Superior temporal gyrus (tissue), 1 donor: ENCODE measurements at regions not wholly inside any gene's neighbourhood (a gene's known extent, or its start where the extent isn't known, plus 50 kb on each side); places are given as distances from the start of the nearest gene placed in this dataset.
"Not testable (repeated sequence)": the region's sequence is repeated elsewhere in the genome, so short reads cannot be mapped to it uniquely, and the experiment has no call there.

Experiments
- DNase-seq: peaks from one replicate; pipeline ENCODE4 v3.0.0-alpha.2; 2016; ENCODE audit errors: extremely low spot score

DNA sequence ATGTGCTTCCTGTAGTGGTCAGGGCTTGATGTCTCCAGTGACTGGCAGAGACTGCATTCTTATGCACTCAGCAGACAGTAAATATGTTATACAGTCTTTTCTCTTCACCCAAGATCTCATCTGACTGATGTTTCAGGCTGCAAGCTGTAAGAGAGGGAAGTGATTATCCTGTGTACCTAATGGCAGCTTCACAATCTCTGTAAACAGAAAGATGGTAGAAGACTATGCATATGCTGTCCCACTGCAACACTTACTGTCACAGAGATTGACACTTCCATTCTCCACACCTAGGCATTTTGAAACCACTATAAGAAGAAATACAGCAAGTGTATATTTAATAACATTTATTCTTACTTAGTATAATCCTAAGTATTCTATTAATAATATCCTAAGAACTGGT lies 97.6 kb upstream of the ANXA1 start:
- DNase-seq, result no peak

DNA sequence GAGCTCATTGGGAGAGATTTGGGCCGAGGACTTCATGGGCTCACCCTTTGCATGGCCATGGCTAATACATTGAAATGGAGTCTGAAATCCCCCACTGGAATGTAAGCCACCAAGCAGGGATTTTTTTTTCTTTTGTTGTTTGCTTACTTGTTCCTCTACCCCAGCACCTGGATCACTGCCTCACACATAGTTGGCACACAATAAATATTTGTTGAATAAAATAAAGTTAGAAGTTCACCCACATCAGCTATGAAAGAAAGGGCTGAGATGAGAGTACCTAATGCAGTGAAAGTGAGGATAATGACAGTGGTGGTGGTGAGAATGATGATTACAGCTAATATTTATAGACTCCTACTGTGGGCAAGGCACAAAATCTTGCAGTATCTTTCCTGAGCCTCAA lies 98.1 kb upstream of the ANXA1 start:
- no peak for DNase-seq

DNA sequence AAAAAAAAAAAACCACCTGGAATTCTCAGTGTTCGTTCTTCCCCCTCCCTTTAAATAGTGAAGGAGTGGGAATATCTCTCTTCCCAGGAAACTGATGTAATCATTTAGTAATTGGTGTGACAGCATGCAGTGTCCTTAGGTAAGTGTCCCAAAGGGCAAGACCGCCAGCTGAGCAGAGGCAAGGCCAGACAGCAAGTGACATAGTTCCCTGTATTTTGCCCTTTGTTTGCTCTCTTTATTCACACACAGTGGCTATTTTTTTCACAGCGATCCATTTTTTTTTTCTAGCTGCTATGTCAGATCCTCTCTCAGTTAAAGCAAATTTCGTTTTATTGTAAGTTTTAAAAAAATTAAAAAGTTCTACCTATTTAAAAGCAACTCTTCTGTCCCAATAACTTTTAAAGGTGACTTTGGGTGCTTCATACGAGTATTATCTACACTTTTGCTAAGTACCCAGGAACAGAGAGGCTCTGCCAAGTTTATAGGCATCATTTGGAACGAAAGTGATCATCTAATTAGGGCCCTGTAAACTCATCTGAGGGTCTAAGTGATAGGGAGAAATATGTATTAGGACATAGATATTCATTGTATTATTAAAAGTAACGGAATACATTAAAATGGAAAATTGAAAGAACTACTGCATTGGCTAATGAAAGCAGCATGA lies 98.2 kb upstream of the ALDH1A1 start:
- no peak for DNase-seq

DNA sequence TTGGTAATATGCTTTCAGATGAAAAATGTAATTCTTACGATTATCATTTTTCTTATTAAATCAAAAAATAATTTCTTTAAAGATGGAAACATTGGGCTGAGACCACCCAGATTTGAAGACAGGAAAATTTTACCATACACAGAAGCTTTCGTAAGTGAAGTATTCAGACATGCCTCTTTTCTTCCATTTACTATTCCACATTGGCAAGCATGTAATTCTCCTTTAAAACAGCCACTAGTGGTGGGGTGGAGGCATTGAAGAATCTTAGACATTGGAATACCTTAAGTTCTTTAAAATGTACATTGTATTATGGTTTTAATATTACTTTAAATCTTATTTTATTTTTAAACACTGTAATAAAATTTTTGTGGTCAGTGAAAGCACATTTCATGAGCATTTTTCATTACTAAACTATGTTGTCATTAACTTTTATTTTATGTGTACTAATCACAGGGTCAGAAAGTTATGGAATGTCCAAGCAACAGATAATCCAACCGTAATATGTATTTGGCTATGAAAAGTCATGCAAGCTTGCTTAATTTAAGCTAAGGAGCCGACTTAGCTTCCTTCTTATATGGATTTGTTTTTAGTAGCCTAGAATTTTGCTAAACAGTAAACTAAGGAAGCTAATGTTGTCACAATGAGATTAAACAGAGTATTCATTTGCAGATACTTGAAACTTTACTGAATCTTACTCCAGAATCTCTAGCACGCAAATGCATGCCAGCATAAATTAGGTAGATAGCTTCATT lies 97.4 kb upstream of the ALDH1A1 start:
- DNase-seq, result no peak

- no peak for DNase-seq
Measured at GRCh38 chr9:73049280-73049679, 96.4 kb upstream of the ALDH1A1 start.

GRCh38 chr9:73046769-73047168 lies 93.9 kb upstream of the ALDH1A1 start:
- DNase-seq, result no peak

DNA sequence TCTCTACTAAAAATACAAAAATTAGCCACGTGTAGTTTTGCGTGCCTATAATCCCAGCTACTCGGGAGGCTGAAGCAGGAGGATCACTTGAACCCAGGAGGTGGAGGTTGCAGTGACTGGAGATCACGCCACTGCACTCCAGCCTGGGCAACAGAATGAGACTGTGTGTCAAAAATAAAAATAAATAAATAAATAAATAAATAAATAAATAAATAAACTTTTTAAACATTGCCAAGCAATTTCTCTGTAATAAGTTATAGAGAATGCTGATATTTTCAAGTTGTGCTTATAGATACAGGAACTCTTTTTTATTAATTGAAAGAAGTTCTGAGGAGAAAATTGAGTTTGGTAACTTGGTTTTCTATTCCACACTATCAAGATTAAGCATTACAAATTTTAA lies 91.9 kb upstream of the ALDH1A1 start:
- not testable (repeated sequence) for DNase-seq

- no peak for DNase-seq
Measured at GRCh38 chr9:73042155-73042554, 89.3 kb upstream of the ALDH1A1 start.

DNA sequence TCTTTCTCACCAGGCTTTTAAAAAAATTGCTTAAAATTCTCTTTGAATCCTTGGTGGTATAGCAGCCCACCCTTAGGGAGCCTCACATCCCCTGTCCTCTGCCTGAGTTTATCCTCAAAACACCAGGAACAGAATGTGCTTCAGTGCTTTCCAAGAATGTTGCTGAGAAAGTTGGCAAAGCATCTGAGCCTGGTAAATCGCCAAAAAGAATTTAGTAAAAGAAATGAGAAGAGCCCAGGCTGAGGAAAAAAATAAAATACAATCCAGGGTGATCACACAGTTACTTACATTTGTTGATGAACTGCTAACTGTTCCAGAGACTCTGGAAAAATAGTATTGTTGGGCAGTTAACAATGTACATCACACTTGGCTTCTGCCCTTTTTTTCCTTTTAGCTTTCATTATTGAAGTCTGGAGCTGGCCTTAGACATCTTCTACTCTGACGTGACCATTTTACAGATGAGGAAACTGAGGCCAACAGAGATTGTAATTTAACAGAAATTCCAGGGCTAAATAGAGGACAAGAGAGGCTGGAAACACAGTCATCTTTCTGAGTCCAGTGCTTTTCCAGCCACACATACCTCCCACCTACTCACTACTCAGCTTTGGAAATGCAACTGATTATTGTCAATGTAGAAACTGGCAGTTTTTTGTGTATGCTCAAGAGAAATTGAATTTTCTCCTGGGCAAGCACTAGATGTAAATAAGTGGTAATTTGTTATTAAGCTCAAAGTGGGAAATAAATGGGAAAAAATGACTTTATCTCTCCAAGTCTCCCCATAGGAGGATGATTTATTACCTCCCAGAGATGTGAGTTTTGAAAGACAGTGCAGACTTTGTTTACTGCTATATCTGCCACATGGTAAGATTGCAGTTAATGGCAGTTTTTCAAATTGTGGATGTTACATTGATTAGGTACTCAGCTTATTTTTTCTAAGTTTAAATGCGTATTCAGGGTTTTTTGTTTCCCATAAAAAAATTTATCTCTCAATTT lies 86.7 kb upstream of the ALDH1A1 start:
- DNase-seq, result peak; percentile 71

DNA sequence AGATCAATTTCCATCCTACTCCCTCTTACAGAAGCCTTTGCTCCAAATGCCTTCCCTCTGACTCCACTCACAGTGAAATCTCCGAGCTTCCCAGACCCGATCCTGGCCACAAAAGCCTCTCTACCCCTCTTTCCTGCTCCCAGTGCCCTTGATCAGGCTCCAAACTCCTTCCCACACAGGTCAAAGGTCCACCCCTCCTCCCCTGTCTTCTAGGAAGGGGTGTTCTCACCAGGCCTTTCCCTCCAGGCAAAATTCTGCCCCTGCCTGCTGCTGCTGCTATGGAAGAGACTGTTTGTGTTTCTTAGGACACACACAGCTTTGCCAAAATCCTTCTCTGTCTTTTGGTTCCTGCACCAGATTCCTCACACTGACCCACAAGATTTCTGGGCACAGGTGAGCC lies 85.8 kb upstream of the ALDH1A1 start:
- no peak for DNase-seq

- DNase-seq, result no peak
Measured at GRCh38 chr9:73038089-73038509, 85.2 kb upstream of the ALDH1A1 start.

GRCh38 chr9:73037613-73038012 lies 84.8 kb upstream of the ALDH1A1 start:
- no peak for DNase-seq

DNA sequence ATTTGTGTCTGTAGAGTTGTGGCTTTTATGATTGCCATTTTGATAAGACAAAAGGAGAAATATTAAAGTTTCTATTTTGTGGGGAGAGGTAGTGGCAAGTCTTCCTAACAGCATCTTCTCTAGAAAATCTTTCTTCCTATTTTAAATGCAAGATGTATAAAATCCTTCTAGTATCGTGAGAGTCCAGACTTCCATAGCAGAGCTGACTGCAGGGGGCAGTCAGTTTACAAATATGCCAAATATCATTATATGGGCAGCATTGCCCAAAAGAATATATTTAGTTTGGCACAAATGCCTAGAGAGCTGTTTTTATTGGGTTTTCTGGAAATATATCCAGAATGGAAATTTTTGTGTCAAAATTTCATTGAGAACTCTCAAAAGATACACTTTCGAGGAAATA lies 82.1 kb upstream of the ALDH1A1 start:
- DNase-seq, result no peak

- no peak for DNase-seq
Measured at GRCh38 chr9:73031350-73031749, 78.5 kb upstream of the ALDH1A1 start.

GRCh38 chr9:73030370-73031030 lies 77.6 kb upstream of the ALDH1A1 start:
- no peak for DNase-seq

- DNase-seq, result no peak
Measured at GRCh38 chr9:73029346-73029745, 76.5 kb upstream of the ALDH1A1 start.

DNA sequence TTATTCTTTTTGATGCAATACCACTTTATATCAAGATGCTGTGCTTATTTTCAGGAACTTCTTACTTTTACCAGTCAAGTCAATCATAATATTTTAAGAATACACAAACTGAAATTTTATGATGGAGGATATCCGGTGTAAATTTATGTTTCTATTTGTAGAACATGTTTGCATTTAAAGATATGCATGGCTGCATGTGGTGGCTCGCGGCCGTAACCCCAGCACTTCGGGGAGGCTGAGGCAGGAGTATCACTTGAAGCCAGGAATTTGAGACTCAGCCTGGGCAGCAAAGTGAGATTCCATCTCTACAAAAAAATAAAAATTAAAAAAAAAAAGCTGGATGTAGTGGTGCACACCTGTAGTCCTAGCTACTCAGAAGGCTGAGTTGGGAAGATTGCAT lies 73.5 kb upstream of the ALDH1A1 start:
- no peak for DNase-seq

DNA sequence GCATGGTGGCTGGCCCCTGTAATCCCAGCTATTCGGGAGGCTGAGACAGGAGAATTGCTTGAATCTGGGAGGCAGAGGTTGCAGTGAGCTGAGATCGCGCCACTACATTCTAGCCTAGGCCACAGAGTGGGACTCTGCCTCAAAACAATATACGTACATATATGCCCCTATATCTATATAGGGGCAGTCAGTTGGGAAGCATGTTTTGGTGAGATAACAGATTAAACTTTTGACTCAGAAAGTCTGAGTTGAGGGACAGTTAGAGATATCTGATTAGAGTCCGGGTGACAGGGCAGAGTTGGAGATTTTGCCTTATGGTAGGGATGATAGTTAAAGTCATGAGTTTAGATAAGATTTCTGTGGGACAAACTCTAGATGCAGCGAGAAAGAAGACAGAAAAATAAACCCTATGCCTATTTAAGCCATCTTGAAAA lies 71.8 kb upstream of the ALDH1A1 start:
- no peak for DNase-seq

DNA sequence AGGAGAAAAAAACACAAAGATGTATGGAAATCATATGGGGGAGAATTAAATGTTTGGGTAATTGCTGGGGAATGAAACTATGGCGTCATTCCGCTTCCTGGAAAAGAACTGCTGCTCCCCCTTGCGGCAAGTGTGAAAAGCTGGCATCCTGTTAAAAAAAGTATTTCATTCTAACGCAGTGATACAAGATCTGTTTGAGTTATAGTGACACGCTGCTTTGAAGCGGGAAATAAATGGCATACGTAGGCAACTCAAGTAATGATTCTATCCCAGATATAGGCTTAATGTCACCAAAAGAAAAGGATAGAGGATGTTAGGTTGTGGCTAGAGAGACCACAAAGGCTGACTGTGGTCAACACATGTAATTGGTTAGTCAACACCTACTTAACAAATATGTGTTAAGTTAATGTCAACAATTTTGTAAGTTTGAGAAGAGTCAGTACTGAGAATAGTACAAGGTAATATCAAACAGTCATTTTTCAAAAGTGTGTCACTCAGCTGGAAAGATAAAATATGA lies 70.2 kb upstream of the ALDH1A1 start:
- DNase-seq, result peak; percentile 74

GRCh38 chr9:73022353-73022752 lies 69.5 kb upstream of the ALDH1A1 start:
- no peak for DNase-seq

GRCh38 chr9:73020877-73021276 lies 68.0 kb upstream of the ALDH1A1 start:
- no peak for DNase-seq
